GM19238 (cell line): ENCODE measurements at regions not wholly inside any gene's neighbourhood (a gene's known extent, or its start where the extent isn't known, plus 50 kb on each side); places are given as distances from the start of the nearest gene placed in this dataset.

Experiments
- DNase-seq: peaks from one replicate; pipeline ENCODE4 v3.0.0; 2011; ENCODE audit warnings: low spot score; ENCODE audit not compliant: insufficient read length

- DNase-seq = no peak
Observed at GRCh38 chr11:122319691-122320620, 203.9 kb upstream of the BLID start.

- no peak for DNase-seq
Observed at GRCh38 chr11:122319085-122319484, 203.1 kb upstream of the BLID start.

GRCh38 chr11:122317305-122317704 is 201.3 kb upstream of the BLID start:
- DNase-seq = no peak

GRCh38 chr11:122313581-122313980 is 197.6 kb upstream of the BLID start:
- no peak for DNase-seq

GRCh38 chr11:122311216-122311755 is 195.3 kb upstream of the BLID start:
- DNase-seq = no peak

GRCh38 chr11:122310766-122311165 is 194.8 kb upstream of the BLID start:
- no peak for DNase-seq

GRCh38 chr11:122309262-122309925 is 193.4 kb upstream of the BLID start:
- DNase-seq = no peak

GRCh38 chr11:122308226-122308625 is 192.2 kb upstream of the BLID start:
- no peak for DNase-seq

- no peak for DNase-seq
Observed at GRCh38 chr11:122307476-122308035, 191.5 kb upstream of the BLID start.

- DNase-seq = no peak
Observed at GRCh38 chr11:122306831-122307391, 190.9 kb upstream of the BLID start.

GRCh38 chr11:122305426-122306320 is 189.7 kb upstream of the BLID start:
- DNase-seq = no peak

- DNase-seq = no peak
Observed at GRCh38 chr11:122304973-122305372, 189.0 kb upstream of the BLID start.

GRCh38 chr11:122304306-122304705 is 188.3 kb upstream of the BLID start:
- DNase-seq = no peak

- no peak for DNase-seq
Observed at GRCh38 chr11:122294041-122294440, 178.0 kb upstream of the BLID start.

- no peak for DNase-seq
Observed at GRCh38 chr11:122293296-122294023, 177.4 kb upstream of the BLID start.

GRCh38 chr11:122287401-122287800 is 171.4 kb upstream of the BLID start:
- no peak for DNase-seq

- no peak for DNase-seq
Observed at GRCh38 chr11:122285070-122285988, 169.3 kb upstream of the BLID start.

GRCh38 chr11:122280870-122281269 is 164.9 kb upstream of the BLID start:
- no peak for DNase-seq

GRCh38 chr11:122279194-122279593 is 163.2 kb upstream of the BLID start:
- no peak for DNase-seq
